Liver (tissue), 8 donors: ENCODE measurements at regions not wholly inside any gene's neighbourhood (a gene's known extent, or its start where the extent isn't known, plus 50 kb on each side); places are given as distances from the start of the nearest gene placed in this dataset.

Source experiments
- DNase-seq: peaks from one replicate; pipeline ENCODE4 v3.0.0-alpha.2; 2017; ENCODE audit warnings: low spot score
- H3K27ac ChIP-seq, 2 donors: one replicate each; pipeline ENCODE4 v1.7.0; 2013; ENCODE audit warnings: inconsistent platforms in 2 of 2, low read length in 2 of 2, control low read depth in 1 of 2, low read depth in 1 of 2, mild to moderate bottlenecking in 1 of 2
- H3K27me3 ChIP-seq, 4 donors: one replicate each; pipeline versions ENCODE4 v1.6.1 to v1.7.0; 2013; ENCODE audit warnings: low read length in 3 of 4, inconsistent platforms in 1 of 4, mild to moderate bottlenecking in 1 of 4, moderate library complexity in 1 of 4; ENCODE audit not compliant: control insufficient read depth in 4 of 4, insufficient read depth in 4 of 4
- H3K36me3 ChIP-seq, 4 donors: one replicate each; pipeline versions ENCODE4 v1.6.1 to v1.7.0; 2013; ENCODE audit warnings: low read length in 3 of 4, mild to moderate bottlenecking in 3 of 4, low read depth in 1 of 4, moderate library complexity in 1 of 4; ENCODE audit not compliant: control insufficient read depth in 4 of 4, insufficient read depth in 3 of 4
- H3K4me1 ChIP-seq, 4 donors: one replicate each; pipeline versions ENCODE4 v1.6.1 to v1.7.0; 2013; ENCODE audit warnings: low read length in 3 of 4, mild to moderate bottlenecking in 3 of 4, moderate library complexity in 1 of 4; ENCODE audit not compliant: control insufficient read depth in 4 of 4, insufficient read depth in 4 of 4
- H3K4me3 ChIP-seq, 3 donors: one replicate each; pipeline versions ENCODE4 v1.6.1 to v1.7.0; 2013; ENCODE audit warnings: low read length in 3 of 3, control low read depth in 1 of 3, low read depth in 1 of 3, mild to moderate bottlenecking in 1 of 3
- H3K9ac ChIP-seq, 2 donors: one replicate each; pipeline ENCODE4 v1.7.0; 2013; ENCODE audit warnings: low read length in 2 of 2, mild to moderate bottlenecking in 2 of 2, moderate library complexity in 2 of 2, control low read depth in 1 of 2, low read depth in 1 of 2
- H3K9me3 ChIP-seq, 4 donors: one replicate each; pipeline versions ENCODE4 v1.6.1 to v1.7.0; 2013; ENCODE audit warnings: low read length in 3 of 4; ENCODE audit not compliant: control insufficient read depth in 4 of 4
- ATF3 ChIP-seq: IDR thresholded peaks from 2 replicates; pipeline ENCODE4 v1.6.1; 2016; ENCODE audit warnings: antibody characterized with exemption
- CTCF ChIP-seq: fragments of 150-350 bp; IDR thresholded peaks from 2 replicates; pipeline ENCODE4 v1.5.1; 2017; ENCODE audit warnings: improper control_type of control experiment, low read depth, low read length; ENCODE audit not compliant: missing input control
- EGR1 ChIP-seq, 2 donors: IDR thresholded peaks; 2 replicates each; pipeline ENCODE4 v1.6.1; 2016 to 2018; ENCODE audit warnings: antibody characterized with exemption in 2 of 2, low read depth in 2 of 2
- FOXA1 ChIP-seq: IDR thresholded peaks from 2 replicates; pipeline ENCODE4 v1.6.1; 2016; ENCODE audit warnings: antibody characterized with exemption
- FOXA2 ChIP-seq: IDR thresholded peaks from 2 replicates; pipeline ENCODE4 v1.6.1; 2016; ENCODE audit warnings: antibody characterized with exemption
- HNF4A ChIP-seq, 2 donors: conservative IDR thresholded peaks; 2 replicates each; pipeline ENCODE4 v1.6.1; 2016; ENCODE audit warnings: antibody characterized with exemption in 2 of 2, mild to moderate bottlenecking in 2 of 2
- HNF4G ChIP-seq: IDR thresholded peaks from 2 replicates; pipeline ENCODE4 v1.6.1; 2016; ENCODE audit warnings: antibody characterized with exemption
- RAD21 ChIP-seq, 2 donors: IDR thresholded peaks; 2 replicates each; pipeline ENCODE4 v1.6.1; 2016; ENCODE audit warnings: antibody characterized with exemption in 2 of 2, mild to moderate bottlenecking in 2 of 2
- REST ChIP-seq: IDR thresholded peaks from 2 replicates; pipeline ENCODE4 v1.6.1; 2016; ENCODE audit warnings: antibody characterized with exemption, mild to moderate bottlenecking
- RXRA ChIP-seq, 2 donors: IDR thresholded peaks; 2 replicates each; pipeline ENCODE4 v1.6.1; 2017 to 2018; ENCODE audit warnings: antibody characterized with exemption in 2 of 2, mild to moderate bottlenecking in 1 of 2
- TAF1 ChIP-seq: conservative IDR thresholded peaks from 2 replicates; pipeline ENCODE4 v1.6.1; 2016; ENCODE audit warnings: antibody characterized with exemption, mild to moderate bottlenecking
- YY1 ChIP-seq: IDR thresholded peaks from 2 replicates; pipeline ENCODE4 v1.6.1; 2016; ENCODE audit warnings: antibody characterized with exemption, mild to moderate bottlenecking
- WGBS: extraction: QIAGEN DNeasy Blood & Tissue Kit; methylation state at CpG from one replicate; pipeline ENCODE4 v1.1.7; 2013; 5-methylcytosine and 5-hydroxymethylcytosine counted together
- TF ChIP-seq, protein P1 (sequence below): IDR thresholded peaks from 2 replicates; pipeline ENCODE4 v1.6.1; 2016; ENCODE audit warnings: antibody characterized with exemption
- TF ChIP-seq, protein P2 (sequence below): IDR thresholded peaks from 2 replicates; pipeline ENCODE4 v1.6.1; 2016; ENCODE audit warnings: antibody characterized with exemption
- donor health status: healthy.
- donor health status: healthy.
- donor health status: healthy.
- donor health status: healthy.
- donor health status: healthy.

GRCh38 chr2:104033399-104033798 is 820.5 kb upstream of the POU3F3 start:
- TF ChIP-seq REST (no peak), ATF3 (no peak), RXRA (IDR thresholded peaks at IDR 0.05) (no peak), FOXA2 (no peak), TAF1 (no peak), CTCF (peak; percentile 35), YY1 (no peak), RAD21 (IDR thresholded peaks at IDR 0.05) (peak; percentile 74 to 76), HNF4G (no peak)
- TF ChIP-seq, protein P1, sequence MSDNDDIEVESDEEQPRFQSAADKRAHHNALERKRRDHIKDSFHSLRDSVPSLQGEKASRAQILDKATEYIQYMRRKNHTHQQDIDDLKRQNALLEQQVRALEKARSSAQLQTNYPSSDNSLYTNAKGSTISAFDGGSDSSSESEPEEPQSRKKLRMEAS, result no peak
- TF ChIP-seq, protein P2, sequence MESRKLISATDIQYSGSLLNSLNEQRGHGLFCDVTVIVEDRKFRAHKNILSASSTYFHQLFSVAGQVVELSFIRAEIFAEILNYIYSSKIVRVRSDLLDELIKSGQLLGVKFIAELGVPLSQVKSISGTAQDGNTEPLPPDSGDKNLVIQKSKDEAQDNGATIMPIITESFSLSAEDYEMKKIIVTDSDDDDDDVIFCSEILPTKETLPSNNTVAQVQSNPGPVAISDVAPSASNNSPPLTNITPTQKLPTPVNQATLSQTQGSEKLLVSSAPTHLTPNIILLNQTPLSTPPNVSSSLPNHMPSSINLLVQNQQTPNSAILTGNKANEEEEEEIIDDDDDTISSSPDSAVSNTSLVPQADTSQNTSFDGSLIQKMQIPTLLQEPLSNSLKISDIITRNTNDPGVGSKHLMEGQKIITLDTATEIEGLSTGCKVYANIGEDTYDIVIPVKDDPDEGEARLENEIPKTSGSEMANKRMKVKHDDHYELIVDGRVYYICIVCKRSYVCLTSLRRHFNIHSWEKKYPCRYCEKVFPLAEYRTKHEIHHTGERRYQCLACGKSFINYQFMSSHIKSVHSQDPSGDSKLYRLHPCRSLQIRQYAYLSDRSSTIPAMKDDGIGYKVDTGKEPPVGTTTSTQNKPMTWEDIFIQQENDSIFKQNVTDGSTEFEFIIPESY, result no peak
- Histone ChIP-seq H3K27ac (no peak overlapping the region), H3K4me1 (no peaks in the 10 kb centered on the region), H3K27me3 (peaks cover 0 to 3% (median 1%) of the 10 kb centered on the region in 4 donors), H3K9ac (no peak overlapping the region), H3K9me3 (no peaks in the 10 kb centered on the region), H3K36me3 (no peaks in the 10 kb centered on the region), H3K4me3 (no peak overlapping the region)
- WGBS, result 17% methylated on average over 3 of the region's 3 CpGs
- no peak for DNase-seq

- Histone ChIP-seq H3K4me3 (no peak overlapping the region), H3K36me3 (no peaks in the 10 kb centered on the region), H3K27me3 (peaks cover 0 to 3% (median 1%) of the 10 kb centered on the region in 4 donors), H3K4me1 (no peaks in the 10 kb centered on the region), H3K9me3 (no peaks in the 10 kb centered on the region), H3K27ac (no peak overlapping the region), H3K9ac (no peak overlapping the region)
- no peak for DNase-seq
- WGBS, result 50% methylated on average over 2 of the region's 2 CpGs
- no peak for TF ChIP-seq EGR1 (IDR thresholded peaks at IDR 0.05; ENCODE audit: low read depth in 2 of 2)
- TF ChIP-seq YY1, result no peak
- no peak for TF ChIP-seq HNF4G
- TF ChIP-seq, protein P2, result no peak
- TF ChIP-seq RXRA (IDR thresholded peaks at IDR 0.05), result no peak
- TF ChIP-seq FOXA1, result no peak
- TF ChIP-seq, protein P1, result no peak
- no peak for TF ChIP-seq CTCF
- TF ChIP-seq ATF3, result no peak
- no peak for TF ChIP-seq HNF4A (conservative IDR thresholded peaks at IDR 0.05)
Measured at GRCh38 chr2:104040771-104041170, 813.1 kb upstream of the POU3F3 start.
